Mononuclear cell (primary cell): ENCODE measurements at regions not wholly inside any gene's neighbourhood (a gene's known extent, or its start where the extent isn't known, plus 50 kb on each side); places are given as distances from the start of the nearest gene placed in this dataset.

Experiments used
- H3K27me3 ChIP-seq: 2 replicates; pipeline ENCODE4 v1.6.0; 2011; ENCODE audit warnings: low read length, control low read depth; ENCODE audit not compliant: insufficient read depth
- H3K4me1 ChIP-seq: 2 replicates; pipeline ENCODE4 v1.5.1; 2011; ENCODE audit warnings: mild to moderate bottlenecking, low read length, control low read depth; ENCODE audit not compliant: insufficient read depth
- H3K4me3 ChIP-seq: 2 replicates; pipeline ENCODE4 v1.5.1; 2011; ENCODE audit warnings: mild to moderate bottlenecking, low read length, moderate library complexity
- H3K9me3 ChIP-seq: 2 replicates; pipeline ENCODE4 v1.5.1; 2011; ENCODE audit warnings: low read depth, mild to moderate bottlenecking, control low read depth, low read length

- Histone ChIP-seq H3K4me1 (no peaks in the 10 kb centered on the region), H3K9me3 (no peaks in the 10 kb centered on the region), H3K27me3 (no peaks in the 10 kb centered on the region), H3K4me3 (no peak overlapping the region)
Observed at GRCh38 chr13:105462098-105462497, 1073.4 kb downstream of the EFNB2 start.

- H3K4me3 ChIP-seq = no peak overlapping the region
- no peaks in the 10 kb centered on the region for H3K27me3 ChIP-seq
- no peaks in the 10 kb centered on the region for H3K4me1 ChIP-seq
- no peaks in the 10 kb centered on the region for H3K9me3 ChIP-seq
Observed at GRCh38 chr13:105452895-105453294, 1082.6 kb downstream of the EFNB2 start.

DNA sequence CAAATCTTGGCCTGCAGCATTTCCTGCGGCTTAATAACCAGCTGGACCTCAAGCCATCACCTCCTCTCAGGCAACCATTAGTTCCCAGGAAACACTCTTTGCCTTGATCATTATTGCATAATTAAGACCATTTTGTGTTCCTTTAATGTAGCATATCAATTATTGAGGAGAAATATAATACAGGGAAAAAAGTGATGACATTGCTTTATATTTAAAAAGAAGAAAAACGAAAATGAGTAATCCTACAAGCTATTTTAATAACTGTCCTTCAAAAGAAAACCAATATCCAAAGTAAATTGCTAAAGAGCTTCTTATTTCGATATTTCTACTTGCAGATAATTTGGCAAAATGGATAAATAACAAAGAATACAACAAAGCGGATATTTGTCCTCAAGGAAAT is 1084.7 kb downstream of the EFNB2 start:
- Histone ChIP-seq H3K4me1 (no peaks in the 10 kb centered on the region), H3K27me3 (no peaks in the 10 kb centered on the region), H3K4me3 (no peak overlapping the region), H3K9me3 (no peaks in the 10 kb centered on the region)

DNA sequence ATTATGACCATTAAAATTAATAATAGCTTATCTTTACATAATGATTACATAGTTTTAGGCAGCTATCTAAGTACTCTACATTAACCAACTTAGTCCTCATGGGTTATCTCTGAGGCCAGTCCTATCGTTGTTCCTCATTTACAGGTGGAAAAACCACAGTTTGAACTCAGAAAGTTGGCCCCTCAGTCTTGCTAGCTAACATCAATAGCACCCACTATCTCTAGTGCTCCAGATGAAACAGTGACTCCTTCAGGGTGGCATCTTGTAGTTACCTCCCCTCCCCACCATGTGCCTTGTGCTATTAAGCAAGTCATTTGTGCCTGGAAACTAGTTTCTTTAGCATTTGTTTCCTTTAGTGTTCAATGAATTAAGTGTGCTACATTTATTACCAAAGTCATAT is 1086.7 kb downstream of the EFNB2 start:
- H3K27me3 ChIP-seq = no peaks in the 10 kb centered on the region
- H3K9me3 ChIP-seq = no peaks in the 10 kb centered on the region
- no peaks in the 10 kb centered on the region for H3K4me1 ChIP-seq
- no peak overlapping the region for H3K4me3 ChIP-seq

- Histone ChIP-seq H3K9me3 (no peaks in the 10 kb centered on the region), H3K4me3 (no peak overlapping the region), H3K27me3 (no peaks in the 10 kb centered on the region), H3K4me1 (no peaks in the 10 kb centered on the region)
Observed at GRCh38 chr13:105446197-105446596, 1089.3 kb downstream of the EFNB2 start.

DNA sequence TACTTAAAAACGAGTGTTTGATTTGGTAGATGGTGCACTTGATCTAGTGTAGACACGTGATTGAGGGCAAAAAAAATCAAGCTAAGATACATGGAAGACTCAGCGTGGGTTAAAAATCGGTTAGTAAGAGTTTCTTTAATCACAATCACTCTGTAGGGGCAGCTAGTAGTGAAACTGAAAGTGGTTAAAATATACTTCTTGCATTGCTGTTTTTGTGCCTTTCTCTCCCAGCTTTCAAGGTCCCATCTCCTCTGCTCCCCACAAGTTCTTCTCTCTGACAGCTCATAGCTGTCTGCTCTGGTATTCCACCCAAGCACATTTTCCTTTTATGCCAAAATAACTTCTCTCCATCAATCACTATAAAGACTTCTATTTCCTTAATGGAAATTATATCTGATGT is 1089.7 kb downstream of the EFNB2 start:
- no peaks in the 10 kb centered on the region for H3K27me3 ChIP-seq
- no peaks in the 10 kb centered on the region for H3K9me3 ChIP-seq
- H3K4me3 ChIP-seq = no peak overlapping the region
- H3K4me1 ChIP-seq = no peaks in the 10 kb centered on the region

- no peaks in the 10 kb centered on the region for H3K9me3 ChIP-seq
- no peaks in the 10 kb centered on the region for H3K27me3 ChIP-seq
- no peaks in the 10 kb centered on the region for H3K4me1 ChIP-seq
- no peak overlapping the region for H3K4me3 ChIP-seq
Observed at GRCh38 chr13:105442949-105443699, 1092.3 kb downstream of the EFNB2 start.

GRCh38 chr13:105442040-105442439 is 1093.4 kb downstream of the EFNB2 start:
- H3K9me3 ChIP-seq = no peaks in the 10 kb centered on the region
- H3K4me3 ChIP-seq = no peak overlapping the region
- H3K27me3 ChIP-seq = no peaks in the 10 kb centered on the region
- no peaks in the 10 kb centered on the region for H3K4me1 ChIP-seq

GRCh38 chr13:105441051-105441750 is 1094.3 kb downstream of the EFNB2 start:
- H3K9me3 ChIP-seq = no peaks in the 10 kb centered on the region
- no peak overlapping the region for H3K4me3 ChIP-seq
- H3K27me3 ChIP-seq = no peaks in the 10 kb centered on the region
- H3K4me1 ChIP-seq = no peaks in the 10 kb centered on the region

- no peaks in the 10 kb centered on the region for H3K9me3 ChIP-seq
- H3K27me3 ChIP-seq = no peaks in the 10 kb centered on the region
- H3K4me1 ChIP-seq = no peaks in the 10 kb centered on the region
- no peak overlapping the region for H3K4me3 ChIP-seq
Observed at GRCh38 chr13:105436943-105437342, 1098.5 kb downstream of the EFNB2 start.

GRCh38 chr13:105432438-105432837 is 1103.0 kb downstream of the EFNB2 start:
- Histone ChIP-seq H3K4me1 (no peaks in the 10 kb centered on the region), H3K9me3 (no peaks in the 10 kb centered on the region), H3K4me3 (no peak overlapping the region), H3K27me3 (no peaks in the 10 kb centered on the region)

DNA sequence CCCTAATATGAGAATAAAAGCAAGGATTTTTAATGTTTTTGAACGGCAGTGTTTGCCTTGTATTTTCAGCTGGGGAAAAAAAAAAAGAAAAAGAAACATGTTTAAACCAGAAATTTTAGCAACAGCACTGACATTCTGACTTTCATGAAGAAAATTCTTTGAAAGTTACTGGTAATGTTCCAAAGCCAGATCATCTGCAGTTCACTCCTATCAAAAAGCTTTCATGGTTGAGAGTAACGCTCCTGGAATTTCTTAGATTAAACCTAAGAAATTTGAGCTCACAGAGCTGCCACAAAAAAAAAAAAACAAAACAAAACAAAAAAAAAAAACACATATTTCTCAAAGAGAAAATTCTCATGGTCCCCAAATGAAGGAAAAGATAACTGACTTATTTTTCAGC is 1106.7 kb downstream of the EFNB2 start:
- no peaks in the 10 kb centered on the region for H3K4me1 ChIP-seq
- H3K9me3 ChIP-seq = no peaks in the 10 kb centered on the region
- H3K4me3 ChIP-seq = no peak overlapping the region
- H3K27me3 ChIP-seq = no peaks in the 10 kb centered on the region

GRCh38 chr13:105426441-105426840 is 1109.0 kb downstream of the EFNB2 start:
- Histone ChIP-seq H3K9me3 (no peaks in the 10 kb centered on the region), H3K4me1 (no peaks in the 10 kb centered on the region), H3K4me3 (no peak overlapping the region), H3K27me3 (no peaks in the 10 kb centered on the region)

GRCh38 chr13:105414639-105415038 is 1120.8 kb downstream of the EFNB2 start:
- no peaks in the 10 kb centered on the region for H3K4me1 ChIP-seq
- H3K9me3 ChIP-seq = no peaks in the 10 kb centered on the region
- no peak overlapping the region for H3K4me3 ChIP-seq
- no peaks in the 10 kb centered on the region for H3K27me3 ChIP-seq

- H3K27me3 ChIP-seq = no peaks in the 10 kb centered on the region
- no peak overlapping the region for H3K4me3 ChIP-seq
- H3K9me3 ChIP-seq = no peaks in the 10 kb centered on the region
- H3K4me1 ChIP-seq = no peaks in the 10 kb centered on the region
Observed at GRCh38 chr13:105412171-105412570, 1123.3 kb downstream of the EFNB2 start.

- Histone ChIP-seq H3K4me3 (no peak overlapping the region), H3K4me1 (no peaks in the 10 kb centered on the region), H3K9me3 (no peaks in the 10 kb centered on the region), H3K27me3 (no peaks in the 10 kb centered on the region)
Observed at GRCh38 chr13:105410602-105411001, 1124.9 kb downstream of the EFNB2 start.
